B cell (primary cell): ENCODE measurements at regions not wholly inside any gene's neighbourhood (a gene's known extent, or its start where the extent isn't known, plus 50 kb on each side); places are given as distances from the start of the nearest gene placed in this dataset.

Experiments used
- EZH2 ChIP-seq: IDR thresholded peaks from 2 replicates; pipeline ENCODE4 v1.6.1; 2012; ENCODE audit warnings: borderline replicate concordance, low read depth, mild to moderate bottlenecking, moderate library complexity, low read length; ENCODE audit not compliant: insufficient read depth, poor library complexity, severe bottlenecking
- TF ChIP-seq, protein P1 (sequence below): fragments of 200-600 bp; IDR thresholded peaks from one replicate; pipeline ENCODE4 v1.8.0; 2022; ENCODE audit warnings: antibody characterized with exemption, mild to moderate bottlenecking

DNA sequence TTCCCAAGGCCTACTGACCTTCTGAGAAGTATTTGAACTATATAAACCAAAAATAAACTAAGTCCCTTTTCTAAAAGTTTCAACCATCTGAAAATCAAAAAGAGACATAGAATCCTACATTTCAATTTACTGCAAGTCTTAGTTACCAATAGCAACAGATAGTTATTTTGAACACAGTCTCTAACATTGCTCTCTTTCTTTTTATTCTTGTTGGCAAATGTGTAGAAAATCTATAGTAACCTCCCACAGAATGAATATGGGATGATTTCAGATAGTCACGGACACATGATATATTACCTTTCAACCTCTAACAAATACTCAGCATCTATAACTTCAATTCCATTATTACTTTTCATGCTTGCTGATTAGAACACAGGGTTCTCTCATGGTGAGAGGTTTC, 68.9 kb upstream of the RAB3GAP2 start:
- no peak for TF ChIP-seq EZH2
- TF ChIP-seq, protein P1, sequence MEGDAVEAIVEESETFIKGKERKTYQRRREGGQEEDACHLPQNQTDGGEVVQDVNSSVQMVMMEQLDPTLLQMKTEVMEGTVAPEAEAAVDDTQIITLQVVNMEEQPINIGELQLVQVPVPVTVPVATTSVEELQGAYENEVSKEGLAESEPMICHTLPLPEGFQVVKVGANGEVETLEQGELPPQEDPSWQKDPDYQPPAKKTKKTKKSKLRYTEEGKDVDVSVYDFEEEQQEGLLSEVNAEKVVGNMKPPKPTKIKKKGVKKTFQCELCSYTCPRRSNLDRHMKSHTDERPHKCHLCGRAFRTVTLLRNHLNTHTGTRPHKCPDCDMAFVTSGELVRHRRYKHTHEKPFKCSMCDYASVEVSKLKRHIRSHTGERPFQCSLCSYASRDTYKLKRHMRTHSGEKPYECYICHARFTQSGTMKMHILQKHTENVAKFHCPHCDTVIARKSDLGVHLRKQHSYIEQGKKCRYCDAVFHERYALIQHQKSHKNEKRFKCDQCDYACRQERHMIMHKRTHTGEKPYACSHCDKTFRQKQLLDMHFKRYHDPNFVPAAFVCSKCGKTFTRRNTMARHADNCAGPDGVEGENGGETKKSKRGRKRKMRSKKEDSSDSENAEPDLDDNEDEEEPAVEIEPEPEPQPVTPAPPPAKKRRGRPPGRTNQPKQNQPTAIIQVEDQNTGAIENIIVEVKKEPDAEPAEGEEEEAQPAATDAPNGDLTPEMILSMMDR, result no peak
